ENCODE measurements at regions not wholly inside any gene's neighbourhood (a gene's known extent, or its start where the extent isn't known, plus 50 kb on each side); places are given as distances from the start of the nearest gene placed in this dataset.
"Not testable (repeated sequence)": the region's sequence is repeated elsewhere in the genome, so short reads cannot be mapped to it uniquely, and the experiment has no call there.

GRCh38 chr11:133635244-133635739 lies 103.0 kb upstream of the OPCML start:
- no peak for DNase-seq

- DNase-seq, result not testable (repeated sequence)
Measured at GRCh38 chr11:133628371-133628770, 96.1 kb upstream of the OPCML start.

GRCh38 chr11:133621611-133622010 lies 89.3 kb upstream of the OPCML start:
- DNase-seq, result no peak

GRCh38 chr11:133619973-133620372 lies 87.7 kb upstream of the OPCML start:
- no peak for DNase-seq

DNA sequence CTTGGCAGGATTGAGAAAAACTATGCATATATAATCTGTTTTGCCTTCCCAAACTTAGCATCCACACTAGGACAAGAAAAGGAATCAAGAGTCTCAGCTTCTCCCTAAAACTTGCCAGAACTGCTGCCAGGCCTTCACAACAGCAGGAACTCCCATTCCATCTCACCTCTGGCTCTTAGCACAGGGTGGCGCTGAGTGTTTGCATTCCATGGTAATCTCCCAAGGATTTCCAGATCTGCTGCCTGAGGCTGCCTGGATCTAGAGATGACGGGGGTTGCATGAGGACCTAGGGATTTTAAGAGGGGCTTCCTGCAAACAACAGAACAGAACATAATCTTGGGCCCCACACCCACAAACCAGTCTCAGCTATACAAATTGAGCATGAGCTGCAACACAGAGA lies 87.1 kb upstream of the OPCML start:
- DNase-seq, result no peak

DNA sequence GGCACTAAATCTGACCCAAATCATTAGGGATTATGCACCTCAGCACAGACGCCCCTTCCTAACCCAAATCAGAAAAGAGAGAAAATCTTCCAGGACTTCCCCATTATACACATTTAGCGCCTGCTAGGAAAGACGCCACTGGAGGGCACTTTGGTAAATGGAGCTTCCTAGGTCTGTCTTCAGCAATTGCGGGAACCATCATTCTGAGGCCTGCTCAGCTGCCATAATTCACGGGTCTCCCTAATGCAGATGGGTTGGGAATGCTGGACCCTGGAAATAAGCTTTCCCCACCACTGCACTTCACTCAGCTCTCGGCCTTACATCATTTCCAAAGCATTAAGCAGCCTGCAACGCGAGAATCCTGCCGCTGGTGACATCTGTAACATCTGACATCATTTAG lies 86.2 kb upstream of the OPCML start:
- no peak for DNase-seq

DNA sequence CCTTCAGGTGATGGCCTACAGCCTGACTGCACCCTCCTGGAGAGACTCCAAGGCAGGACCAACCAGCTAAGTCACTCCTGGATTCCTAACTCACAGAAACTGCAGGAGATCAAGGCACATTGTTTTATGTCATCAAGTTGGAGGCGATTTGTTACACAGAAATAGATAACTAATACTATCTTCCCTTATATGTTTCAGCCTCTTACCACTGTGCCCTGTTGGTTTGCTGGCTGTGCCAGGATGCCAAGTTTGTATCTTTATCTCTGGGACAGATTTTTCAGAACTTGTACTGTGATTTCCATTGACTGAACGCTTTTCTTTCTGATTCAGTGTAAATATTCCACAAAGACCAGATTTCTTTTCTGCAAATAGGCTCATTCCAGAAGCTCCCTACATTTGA lies 76.2 kb upstream of the OPCML start:
- no peak for DNase-seq

- DNase-seq, result no peak
Measured at GRCh38 chr11:133606124-133606523, 73.8 kb upstream of the OPCML start.

DNA sequence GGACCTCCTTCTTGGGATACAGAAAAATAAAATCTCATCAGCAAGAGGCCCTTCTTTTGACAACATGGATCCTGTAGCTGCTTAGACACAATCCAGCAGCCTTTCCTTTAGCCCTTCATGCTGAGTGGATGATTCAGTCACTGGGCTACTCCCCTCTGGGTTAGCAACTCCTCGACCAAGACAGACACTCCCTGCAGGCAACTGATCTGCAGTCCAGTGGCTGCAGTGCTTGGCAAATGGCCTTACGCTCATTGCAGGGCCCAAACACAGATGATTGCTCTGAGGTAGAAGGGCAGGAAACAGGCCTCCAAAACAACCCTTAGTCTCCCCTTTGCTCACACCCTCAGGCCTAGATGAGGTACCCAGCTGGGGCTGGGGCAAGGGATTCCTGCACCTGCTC lies 73.2 kb upstream of the OPCML start:
- DNase-seq, result no peak

DNA sequence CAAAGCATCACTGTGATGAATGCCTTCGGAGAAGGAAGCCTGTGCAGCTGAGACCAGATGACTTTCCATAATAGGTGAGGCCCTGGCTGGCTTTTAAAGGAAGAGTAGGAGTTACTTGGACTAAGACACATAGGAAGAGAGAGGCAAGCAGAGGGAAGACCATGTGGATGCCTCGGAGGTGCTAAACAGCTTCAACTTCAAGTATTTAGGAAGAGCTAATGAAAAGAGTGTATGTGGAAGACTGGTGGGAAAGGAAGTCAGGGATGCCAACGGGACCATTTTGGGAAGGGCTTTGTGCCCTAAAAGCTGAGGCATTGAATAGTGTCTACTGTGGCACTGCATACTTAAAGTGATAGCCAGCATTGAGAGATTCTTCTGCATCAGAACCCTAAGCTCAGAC lies 69.3 kb upstream of the OPCML start:
- no peak for DNase-seq

DNA sequence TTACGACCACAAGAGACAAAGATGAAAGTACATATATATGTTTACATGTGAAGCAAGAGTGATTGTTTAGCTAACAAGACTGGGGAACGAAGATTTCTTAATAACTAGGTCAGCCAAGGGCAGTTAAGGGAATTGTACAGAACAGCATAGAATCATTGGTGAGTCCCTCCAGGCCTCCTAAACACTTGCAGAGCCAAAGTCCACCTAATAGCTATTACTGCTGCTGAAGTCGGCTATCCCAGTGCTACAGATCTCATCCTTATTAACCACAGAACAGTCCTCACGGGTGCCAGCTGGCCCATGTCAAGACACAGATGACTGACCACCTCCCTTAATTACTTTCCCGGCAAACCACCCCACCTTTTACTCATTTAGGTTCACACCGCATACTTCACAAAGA lies 68.5 kb upstream of the OPCML start:
- DNase-seq, result no peak

DNA sequence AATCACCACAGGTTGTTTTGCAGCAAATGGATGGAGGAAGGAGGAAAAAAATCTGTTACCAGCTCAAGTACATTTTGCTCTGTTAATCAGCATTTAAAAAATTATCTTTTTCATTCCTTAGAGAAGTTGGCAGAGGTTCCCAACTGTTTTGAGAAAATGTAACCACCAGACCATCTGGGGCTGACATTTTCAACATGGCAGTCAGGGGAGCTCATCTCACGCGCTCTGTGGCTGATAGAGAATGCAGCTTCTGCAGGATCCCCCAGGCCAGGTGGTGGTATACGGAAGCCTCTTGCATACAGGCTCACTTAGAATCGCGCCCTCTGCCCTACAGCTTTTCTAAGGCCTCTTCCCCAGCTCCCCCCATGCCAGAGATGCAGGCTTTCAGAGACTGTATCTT lies 68.0 kb upstream of the OPCML start:
- DNase-seq, result no peak

DNA sequence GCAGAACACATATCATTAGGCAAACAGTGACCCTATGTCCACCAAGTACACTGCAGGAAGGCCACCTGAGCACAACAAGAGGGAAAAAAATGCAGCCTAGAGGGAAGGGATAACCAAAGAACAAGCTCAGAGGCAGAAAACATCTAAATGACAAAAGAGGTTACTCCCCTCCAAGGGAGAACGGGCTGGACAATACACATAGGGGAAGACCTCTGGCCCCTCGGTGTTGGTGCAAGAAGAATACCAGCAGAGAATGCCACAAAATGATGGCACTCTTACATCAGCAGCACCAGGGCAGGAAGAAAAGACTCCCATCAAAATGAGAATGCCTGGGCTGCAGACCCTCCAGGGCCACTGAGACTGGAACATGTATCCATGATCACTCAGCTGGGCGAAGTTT lies 66.6 kb upstream of the OPCML start:
- DNase-seq, result no peak

GRCh38 chr11:133597236-133597635 lies 64.9 kb upstream of the OPCML start:
- no peak for DNase-seq

DNA sequence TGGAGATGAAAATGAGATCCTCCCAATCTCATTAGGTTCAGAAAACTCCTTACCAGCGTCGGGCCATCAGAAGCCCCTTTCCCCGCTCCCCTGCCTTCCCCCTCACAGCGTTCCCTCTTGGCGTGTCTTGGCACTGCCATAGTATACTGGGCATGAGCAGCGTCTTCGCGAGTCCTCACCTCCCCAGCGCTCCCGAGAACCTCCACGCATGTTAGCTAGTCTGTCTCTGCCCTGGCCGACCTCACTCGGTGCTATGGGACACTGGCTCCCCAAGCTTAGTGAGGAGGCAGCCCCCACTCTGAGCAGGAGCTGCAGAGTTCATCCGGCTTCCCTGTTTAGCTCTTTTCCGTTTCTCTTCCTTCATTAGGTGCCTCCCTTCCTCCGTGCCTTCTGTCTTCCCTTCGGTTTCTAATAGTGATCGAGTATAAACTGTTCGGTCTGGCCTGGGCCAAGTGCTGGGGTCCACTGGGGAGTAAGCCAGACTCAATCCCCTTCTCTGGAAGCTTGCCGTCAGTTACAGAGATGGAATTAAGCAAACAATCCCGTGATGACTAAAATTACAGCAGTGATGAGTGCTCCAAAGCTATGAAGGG lies 63.8 kb upstream of the OPCML start:
- DNase-seq, result no peak

DNA sequence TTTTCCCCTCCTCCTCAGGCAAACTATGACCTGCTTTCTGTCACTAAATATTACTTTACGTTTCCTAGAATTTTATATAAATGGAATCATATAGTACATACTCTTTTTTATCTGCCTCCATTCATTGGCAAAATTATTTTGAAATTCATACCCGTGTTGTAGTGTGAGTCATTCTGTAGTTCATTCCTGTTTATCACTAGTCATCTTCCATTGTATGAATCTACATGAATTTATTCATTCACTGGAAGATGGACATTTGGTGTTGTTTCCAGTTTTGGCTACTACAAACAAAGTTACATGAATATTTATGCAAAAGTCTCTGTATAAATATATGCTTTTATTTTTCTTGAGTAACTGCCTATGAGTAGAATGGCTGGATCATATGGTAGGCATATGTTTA lies 60.7 kb upstream of the OPCML start:
- no peak for DNase-seq

- DNase-seq, result no peak
Measured at GRCh38 chr11:133586903-133587517, 54.7 kb upstream of the OPCML start.

GRCh38 chr11:133582750-133583149 lies 50.4 kb upstream of the OPCML start:
- DNase-seq, result no peak

GRCh38 chr11:133582326-133582725 lies 50.0 kb upstream of the OPCML start:
- DNase-seq, result no peak
